Neural progenitor cell (in vitro differentiated cells): ENCODE measurements at regions not wholly inside any gene's neighbourhood (a gene's known extent, or its start where the extent isn't known, plus 50 kb on each side); places are given as distances from the start of the nearest gene placed in this dataset.

Experiments used
- EZH2 ChIP-seq: fragments of 200-600 bp; sonication (generic); IDR thresholded peaks from 2 replicates; pipeline ENCODE4 v1.6.1; 2017; ENCODE audit warnings: antibody characterized with exemption, mild to moderate bottlenecking, moderate library complexity
- EZH2phosphoT487 ChIP-seq: fragments of 200-600 bp; sonication (generic); IDR thresholded peaks from 2 replicates; pipeline ENCODE4 v1.6.1; 2017; ENCODE audit warnings: antibody characterized with exemption
- TF ChIP-seq, protein P1 (sequence below): fragments of 200-600 bp; sonication (generic); IDR thresholded peaks from 2 replicates; pipeline ENCODE4 v1.5.1; 2017; ENCODE audit warnings: antibody characterized with exemption, mild to moderate bottlenecking

- TF ChIP-seq, protein P1, sequence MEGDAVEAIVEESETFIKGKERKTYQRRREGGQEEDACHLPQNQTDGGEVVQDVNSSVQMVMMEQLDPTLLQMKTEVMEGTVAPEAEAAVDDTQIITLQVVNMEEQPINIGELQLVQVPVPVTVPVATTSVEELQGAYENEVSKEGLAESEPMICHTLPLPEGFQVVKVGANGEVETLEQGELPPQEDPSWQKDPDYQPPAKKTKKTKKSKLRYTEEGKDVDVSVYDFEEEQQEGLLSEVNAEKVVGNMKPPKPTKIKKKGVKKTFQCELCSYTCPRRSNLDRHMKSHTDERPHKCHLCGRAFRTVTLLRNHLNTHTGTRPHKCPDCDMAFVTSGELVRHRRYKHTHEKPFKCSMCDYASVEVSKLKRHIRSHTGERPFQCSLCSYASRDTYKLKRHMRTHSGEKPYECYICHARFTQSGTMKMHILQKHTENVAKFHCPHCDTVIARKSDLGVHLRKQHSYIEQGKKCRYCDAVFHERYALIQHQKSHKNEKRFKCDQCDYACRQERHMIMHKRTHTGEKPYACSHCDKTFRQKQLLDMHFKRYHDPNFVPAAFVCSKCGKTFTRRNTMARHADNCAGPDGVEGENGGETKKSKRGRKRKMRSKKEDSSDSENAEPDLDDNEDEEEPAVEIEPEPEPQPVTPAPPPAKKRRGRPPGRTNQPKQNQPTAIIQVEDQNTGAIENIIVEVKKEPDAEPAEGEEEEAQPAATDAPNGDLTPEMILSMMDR, result no peak
- TF ChIP-seq EZH2phosphoT487, result no peak
- TF ChIP-seq EZH2, result no peak
Observed at GRCh38 chr1:168974117-168974516, 132.4 kb upstream of the ATP1B1 start.
